IPS DF 19.7 (cell line): ENCODE measurements at regions not wholly inside any gene's neighbourhood (a gene's known extent, or its start where the extent isn't known, plus 50 kb on each side); places are given as distances from the start of the nearest gene placed in this dataset.
"Not testable (repeated sequence)": the region's sequence is repeated elsewhere in the genome, so short reads cannot be mapped to it uniquely, and the experiment has no call there.

ENCODE experiments used
- DNase-seq: peaks from one replicate; pipeline ENCODE4 v3.0.0-alpha.2; 2013; ENCODE audit warnings: low read depth, low spot score

GRCh38 chr9:19879062-19879461 is 90.2 kb upstream of the SLC24A2 start:
- no peak for DNase-seq

- no peak for DNase-seq
Measured at GRCh38 chr9:19876569-19877316, 87.9 kb upstream of the SLC24A2 start.

GRCh38 chr9:19875291-19875920 is 86.6 kb upstream of the SLC24A2 start:
- DNase-seq, result no peak

GRCh38 chr9:19873188-19873587 is 84.4 kb upstream of the SLC24A2 start:
- not testable (repeated sequence) for DNase-seq

GRCh38 chr9:19870988-19871387 is 82.2 kb upstream of the SLC24A2 start:
- DNase-seq, result no peak

GRCh38 chr9:19840953-19841352 is 52.1 kb upstream of the SLC24A2 start:
- no peak for DNase-seq
